ENCODE measurements at regions not wholly inside any gene's neighbourhood (a gene's known extent, or its start where the extent isn't known, plus 50 kb on each side); places are given as distances from the start of the nearest gene placed in this dataset.

- TF ChIP-seq POLR2AphosphoS5 (IDR thresholded peaks at IDR 0.05; ENCODE audit: low read depth) (no peak), CTCF (IDR thresholded peaks at IDR 0.05; ENCODE audit: insufficient read depth, low read length) (no peak), SPI1 (IDR thresholded peaks at IDR 0.05; ENCODE audit: borderline replicate concordance, low read depth) (no peak), GABPA (IDR thresholded peaks at IDR 0.05; ENCODE audit: low read depth) (no peak)
- TF ChIP-seq, protein P1, sequence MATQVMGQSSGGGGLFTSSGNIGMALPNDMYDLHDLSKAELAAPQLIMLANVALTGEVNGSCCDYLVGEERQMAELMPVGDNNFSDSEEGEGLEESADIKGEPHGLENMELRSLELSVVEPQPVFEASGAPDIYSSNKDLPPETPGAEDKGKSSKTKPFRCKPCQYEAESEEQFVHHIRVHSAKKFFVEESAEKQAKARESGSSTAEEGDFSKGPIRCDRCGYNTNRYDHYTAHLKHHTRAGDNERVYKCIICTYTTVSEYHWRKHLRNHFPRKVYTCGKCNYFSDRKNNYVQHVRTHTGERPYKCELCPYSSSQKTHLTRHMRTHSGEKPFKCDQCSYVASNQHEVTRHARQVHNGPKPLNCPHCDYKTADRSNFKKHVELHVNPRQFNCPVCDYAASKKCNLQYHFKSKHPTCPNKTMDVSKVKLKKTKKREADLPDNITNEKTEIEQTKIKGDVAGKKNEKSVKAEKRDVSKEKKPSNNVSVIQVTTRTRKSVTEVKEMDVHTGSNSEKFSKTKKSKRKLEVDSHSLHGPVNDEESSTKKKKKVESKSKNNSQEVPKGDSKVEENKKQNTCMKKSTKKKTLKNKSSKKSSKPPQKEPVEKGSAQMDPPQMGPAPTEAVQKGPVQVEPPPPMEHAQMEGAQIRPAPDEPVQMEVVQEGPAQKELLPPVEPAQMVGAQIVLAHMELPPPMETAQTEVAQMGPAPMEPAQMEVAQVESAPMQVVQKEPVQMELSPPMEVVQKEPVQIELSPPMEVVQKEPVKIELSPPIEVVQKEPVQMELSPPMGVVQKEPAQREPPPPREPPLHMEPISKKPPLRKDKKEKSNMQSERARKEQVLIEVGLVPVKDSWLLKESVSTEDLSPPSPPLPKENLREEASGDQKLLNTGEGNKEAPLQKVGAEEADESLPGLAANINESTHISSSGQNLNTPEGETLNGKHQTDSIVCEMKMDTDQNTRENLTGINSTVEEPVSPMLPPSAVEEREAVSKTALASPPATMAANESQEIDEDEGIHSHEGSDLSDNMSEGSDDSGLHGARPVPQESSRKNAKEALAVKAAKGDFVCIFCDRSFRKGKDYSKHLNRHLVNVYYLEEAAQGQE (IDR thresholded peaks at IDR 0.05; ENCODE audit: insufficient replicate concordance, low read depth) = no peak
- no peaks in the 10 kb centered on the region for H3K27me3 ChIP-seq (ENCODE audit: insufficient read depth, poor library complexity, severe bottlenecking)
- DNase-seq (ENCODE audit: low read depth in 1 of 2, low spot score in 1 of 2) = no peak
- no peak overlapping the region for H3K4me3 ChIP-seq (replicated peaks; ENCODE audit: insufficient read depth, low read length)
- H3K27ac ChIP-seq (replicated peaks) = no peak overlapping the region
These were observed 389.5 kb downstream of the FOXG1 start for GRCh38 chr14:29156096-29156495.

DNA sequence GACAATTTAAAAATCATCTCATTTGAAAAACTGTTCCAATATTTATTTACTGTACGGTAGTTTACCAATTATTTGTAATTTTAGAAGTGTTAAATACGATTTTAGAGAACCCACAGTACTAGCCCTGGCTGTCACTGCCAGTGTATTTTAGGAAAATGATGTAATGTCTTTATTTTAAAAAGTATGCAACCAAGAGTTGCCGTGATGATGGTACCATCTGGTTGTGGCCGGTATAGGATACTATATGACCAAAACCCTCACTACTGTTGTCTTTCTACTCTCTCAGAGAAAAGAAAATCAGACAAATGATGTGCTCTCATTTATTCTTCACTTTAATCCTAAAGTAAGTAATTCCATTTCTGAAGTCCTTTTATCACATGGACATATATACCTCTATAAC, 395.0 kb downstream of the FOXG1 start:
- Histone ChIP-seq H3K27ac (replicated peaks) (no peak overlapping the region), H3K27me3 (ENCODE audit: insufficient read depth, poor library complexity, severe bottlenecking) (no peaks in the 10 kb centered on the region), H3K4me3 (replicated peaks; ENCODE audit: insufficient read depth, low read length) (no peak overlapping the region)
- TF ChIP-seq, protein P1 (IDR thresholded peaks at IDR 0.05; ENCODE audit: insufficient replicate concordance, low read depth) = no peak
- TF ChIP-seq CTCF (IDR thresholded peaks at IDR 0.05; ENCODE audit: insufficient read depth, low read length) (no peak), GABPA (IDR thresholded peaks at IDR 0.05; ENCODE audit: low read depth) (no peak)
- no peak for DNase-seq (ENCODE audit: low read depth in 1 of 2, low spot score in 1 of 2)

- H3K4me3 ChIP-seq (replicated peaks; ENCODE audit: insufficient read depth, low read length) = no peak overlapping the region
- DNase-seq (ENCODE audit: low read depth in 1 of 2, low spot score in 1 of 2) = no peak
- H3K27ac ChIP-seq (replicated peaks) = no peak overlapping the region
- TF ChIP-seq SPI1 (IDR thresholded peaks at IDR 0.05; ENCODE audit: borderline replicate concordance, low read depth) (no peak), GABPA (IDR thresholded peaks at IDR 0.05; ENCODE audit: low read depth) (no peak), POLR2AphosphoS5 (IDR thresholded peaks at IDR 0.05; ENCODE audit: low read depth) (no peak), CTCF (IDR thresholded peaks at IDR 0.05; ENCODE audit: insufficient read depth, low read length) (no peak)
- TF ChIP-seq, protein P1 (IDR thresholded peaks at IDR 0.05; ENCODE audit: insufficient replicate concordance, low read depth) = no peak
- no peaks in the 10 kb centered on the region for H3K27me3 ChIP-seq (ENCODE audit: insufficient read depth, poor library complexity, severe bottlenecking)
These were observed 396.5 kb downstream of the FOXG1 start for GRCh38 chr14:29163109-29163508.
